IMR-90 (cell line): ENCODE measurements at regions not wholly inside any gene's neighbourhood (a gene's known extent, or its start where the extent isn't known, plus 50 kb on each side); places are given as distances from the start of the nearest gene placed in this dataset.

ENCODE experiments used
- ATAC-seq: fragments of 200-7000 bp; cut with Tn5 transposase; 2 replicates; pipeline ENCODE4 v1.9.1; 2020; ENCODE audit warnings: low read depth, mild to moderate bottlenecking, moderate library complexity
- BruUV-seq: library from RNA; stranded (reverse); fragments of 400-500 nt; replicated peaks from 2 replicates; lab custom pipeline; 2021; lab: Mats Ljungman, UMichigan
- CTCF ChIA-PET: fragments of 300-600 bp; formaldehyde crosslinking; extraction: SDS; loops from one replicate; lab custom pipeline; 2021; ENCODE audit warnings: antibody characterized with exemption; lab: Yijun Ruan, JAX
- POLR2A ChIA-PET: fragments of 300-600 bp; sonication (Branson Sonifier 250); formaldehyde crosslinking; loops from one replicate; lab custom pipeline; 2022; ENCODE audit warnings: antibody characterized with exemption; ENCODE audit not compliant: unreplicated experiment; lab: Charles Lee
- DNase-seq: peaks from one replicate; pipeline ENCODE4 v3.0.0; 2013
- H2AFZ ChIP-seq: replicated peaks from 2 replicates; pipeline ENCODE3; 2013; ENCODE audit warnings: low read length, mild to moderate bottlenecking; ENCODE audit not compliant: poor library complexity
- H2AK5ac ChIP-seq: 2 replicates; pipeline ENCODE4 v1.6.1; 2013; ENCODE audit warnings: low read depth, low read length, inconsistent platforms
- H2AK9ac ChIP-seq: replicated peaks from 2 replicates; pipeline ENCODE3; 2013; ENCODE audit warnings: mild to moderate bottlenecking, low read depth, low read length, moderate library complexity; ENCODE audit not compliant: poor library complexity
- H2BK120ac ChIP-seq: 2 replicates; pipeline ENCODE4 v1.6.1; 2013; ENCODE audit warnings: low read depth, low read length, inconsistent platforms
- H2BK15ac ChIP-seq: 3 replicates; pipeline ENCODE4 v1.6.1; 2013; ENCODE audit warnings: low read depth, low read length, inconsistent platforms
- H2BK20ac ChIP-seq: 2 replicates; pipeline ENCODE4 v1.6.1; 2013; ENCODE audit warnings: low read depth, mild to moderate bottlenecking, inconsistent platforms, low read length, moderate library complexity
- H2BK5ac ChIP-seq: 2 replicates; pipeline ENCODE4 v1.6.1; 2013; ENCODE audit warnings: mild to moderate bottlenecking, low read depth, low read length, inconsistent platforms; ENCODE audit not compliant: poor library complexity, severe bottlenecking
- H3K14ac ChIP-seq: replicated peaks from 2 replicates; pipeline ENCODE4 v1.6.1; 2013; ENCODE audit warnings: low read depth, low read length, inconsistent platforms
- H3K18ac ChIP-seq: 2 replicates; pipeline ENCODE4 v1.6.1; 2013; ENCODE audit warnings: low read depth, low read length, control low read depth
- H3K23ac ChIP-seq: 2 replicates; pipeline ENCODE4 v1.6.1; 2013; ENCODE audit warnings: low read depth, low read length, inconsistent platforms
- H3K27ac ChIP-seq: 2 replicates; pipeline ENCODE4 v1.5.1; 2013; ENCODE audit warnings: mild to moderate bottlenecking, control low read depth, low read length; ENCODE audit not compliant: insufficient read depth
- H3K27me3 ChIP-seq: 2 replicates; pipeline ENCODE4 v1.6.1; 2013; ENCODE audit warnings: low read length; ENCODE audit not compliant: control insufficient read depth, insufficient read depth
- H3K36me3 ChIP-seq: 2 replicates; pipeline ENCODE4 v1.6.1; 2013; ENCODE audit warnings: low read length, mixed read lengths; ENCODE audit not compliant: control insufficient read depth, insufficient read depth
- H3K4ac ChIP-seq: 2 replicates; pipeline ENCODE4 v1.6.1; 2013; ENCODE audit warnings: low read depth, low read length, inconsistent platforms
- H3K4me1 ChIP-seq: 2 replicates; pipeline ENCODE4 v1.6.1; 2013; ENCODE audit warnings: low read length, mixed read lengths; ENCODE audit not compliant: control insufficient read depth, insufficient read depth
- H3K4me2 ChIP-seq: 2 replicates; pipeline ENCODE4 v1.6.1; 2013; ENCODE audit warnings: low read depth, mild to moderate bottlenecking, control low read depth, low read length, moderate library complexity
- H3K4me3 ChIP-seq: 2 replicates; pipeline ENCODE4 v1.5.1; 2013; ENCODE audit warnings: low read depth, mild to moderate bottlenecking, control low read depth, low read length, moderate library complexity; ENCODE audit not compliant: insufficient read depth
- H3K56ac ChIP-seq: 2 replicates; pipeline ENCODE4 v1.6.1; 2013; ENCODE audit warnings: low read length, inconsistent platforms; ENCODE audit not compliant: insufficient read depth; ENCODE audit errors: extremely low read depth
- H3K79me1 ChIP-seq, 2 experiments: 2 replicates each; pipeline ENCODE4 v1.6.1; 2013; ENCODE audit warnings: low read length in 2 of 2, inconsistent platforms in 1 of 2, low read depth in 1 of 2
- H3K9ac ChIP-seq: 2 replicates; pipeline ENCODE4 v1.6.1; 2013; ENCODE audit warnings: low read depth, low read length, control low read depth
- H3K9me1 ChIP-seq: 2 replicates; pipeline ENCODE4 v1.6.1; 2013; ENCODE audit warnings: low read length, inconsistent platforms; ENCODE audit not compliant: insufficient read depth
- H3K9me3 ChIP-seq: 2 replicates; pipeline ENCODE4 v1.6.1; 2013; ENCODE audit warnings: low read length; ENCODE audit not compliant: control insufficient read depth, insufficient read depth
- H4K20me1 ChIP-seq: 2 replicates; pipeline ENCODE4 v1.6.1; 2013; ENCODE audit warnings: low read length, inconsistent platforms; ENCODE audit not compliant: insufficient read depth
- H4K5ac ChIP-seq: 2 replicates; pipeline ENCODE4 v1.6.1; 2013; ENCODE audit warnings: mild to moderate bottlenecking, low read depth, low read length, control low read depth
- H4K8ac ChIP-seq, 2 experiments: 2 replicates each; pipeline ENCODE4 v1.6.1; 2013; ENCODE audit warnings: low read depth in 2 of 2, low read length in 2 of 2, control low read depth in 1 of 2, inconsistent platforms in 1 of 2
- H4K91ac ChIP-seq: 2 replicates; pipeline ENCODE4 v1.6.1; 2013; ENCODE audit warnings: low read depth, low read length, inconsistent platforms; ENCODE audit not compliant: insufficient read depth
- CEBPB ChIP-seq: IDR thresholded peaks from 2 replicates; pipeline ENCODE4 v1.6.1; 2012; ENCODE audit warnings: low read depth, low read length, improper control_type of control experiment
- CHD1 ChIP-seq: IDR thresholded peaks from 2 replicates; pipeline ENCODE4 v1.6.1; 2012; ENCODE audit warnings: low read depth, low read length, improper control_type of control experiment
- RAD21 ChIP-seq: IDR thresholded peaks from 2 replicates; pipeline ENCODE4 v1.6.1; 2012; ENCODE audit warnings: low read length, improper control_type of control experiment
- RFX5 ChIP-seq: IDR thresholded peaks from 2 replicates; pipeline ENCODE4 v1.8.0; 2012; ENCODE audit warnings: low read depth, mild to moderate bottlenecking, low read length, moderate library complexity
- SMC3 ChIP-seq: fragments of 150-350 bp; IDR thresholded peaks from 2 replicates; pipeline ENCODE4 v1.6.1; 2016; ENCODE audit warnings: low read depth, mild to moderate bottlenecking, antibody characterized with exemption, low read length, moderate library complexity
- WGBS, 2 experiments: methylation state at CpG; one replicate each; pipeline versions ENCODE4 v1.1.5 to v1.1.7; 2013; ENCODE audit warnings: missing lambda C conversion rate in 2 of 2; ENCODE audit not compliant: insufficient read length in 1 of 2; ENCODE audit errors: extremely low coverage in 2 of 2; 5-methylcytosine and 5-hydroxymethylcytosine counted together
- dilution Hi-C: fragments of 300-500 bp; cut with HindIII; formaldehyde crosslinking; loops from one replicate; pipeline ENCODE4 v1.14.3; 2018; ENCODE audit warnings: low sequenced_read_pairs; ENCODE audit not compliant: unreplicated experiment
- in situ Hi-C: fragments of 300-500 bp; cut with MboI; formaldehyde crosslinking; loops from 3 replicates; pipeline ENCODE4 v1.14.3; 2019; ENCODE audit warnings: low sequenced_read_pairs, inconsistent platforms, mixed read lengths
- intact Hi-C: fragments of 100-400 bp; cut with micrococcal nuclease; formaldehyde crosslinking; loops from 2 replicates; pipeline ENCODE4 v1.10.0; 2022

- Histone ChIP-seq H4K8ac (peak overlapping the region in 1 of 2 experiments; percentile 16; a peak in 1 of 4 replicates), H4K91ac (no peak overlapping the region), H2BK20ac (no peak overlapping the region), H3K14ac (peak overlapping the region; percentile 34; the same call in 1 of the 2 replicates), H3K27ac (no peak overlapping the region), H3K56ac (no peak overlapping the region), H2AK5ac (no peak overlapping the region), H3K27me3 (no peaks in the 10 kb centered on the region), H3K18ac (no peak overlapping the region), H2AFZ (no peak overlapping the region), H4K5ac (no peak overlapping the region; the same call in 1 of the 2 replicates), H2BK120ac (no peak overlapping the region), H3K79me1 (no peaks in the 10 kb centered on the region), H2BK5ac (no peak overlapping the region), H3K4me3 (no peak overlapping the region), H2AK9ac (no peak overlapping the region), H3K4me2 (no peak overlapping the region), H3K23ac (no peak overlapping the region), H3K9ac (no peak overlapping the region), H2BK15ac (no peak overlapping the region), H3K9me1 (no peaks in the 10 kb centered on the region), H3K9me3 (no peaks in the 10 kb centered on the region), H3K4me1 (peaks cover 3% of the 10 kb centered on the region; the same call in 1 of the 2 replicates), H3K36me3 (no peaks in the 10 kb centered on the region), H4K20me1 (no peaks in the 10 kb centered on the region), H3K4ac (no peak overlapping the region)
- ChIA-PET CTCF (interaction anchor here (1.6 kb wide), 1 partner anchor 9 kb away, joined by 4 read pairs; no protein-coding TSS in a partner anchor), POLR2A (no interaction called here)
- dilution Hi-C loops (no loop called here), intact Hi-C loops (no loop called here), in situ Hi-C loops (no loop called here)
- ATAC-seq (no peak), DNase-seq (peak; percentile 4)
- no peak for TF ChIP-seq RAD21
- no peak for TF ChIP-seq RFX5
- TF ChIP-seq CEBPB = peak; percentile 88
- TF ChIP-seq SMC3 = no peak
- TF ChIP-seq CHD1 = no peak
- BruUV-seq = no TSS peak
- 80% methylated on average over 1 of the region's 3 CpGs; no CpG with 5 or more reads in 1 of the 2 experiments for WGBS, 2 experiments
These were observed 807.7 kb downstream of the MTRR start for GRCh38 chr5:8676695-8677094.
